ENCODE measurements at regions not wholly inside any gene's neighbourhood (a gene's known extent, or its start where the extent isn't known, plus 50 kb on each side); places are given as distances from the start of the nearest gene placed in this dataset.

GRCh38 chr1:186535388-186536133 lies 74.6 kb upstream of the PDC start:
- TF ChIP-seq CTCF (IDR thresholded peaks at IDR 0.05) (no peak), POLR2AphosphoS5 (IDR thresholded peaks at IDR 0.05) (no peak)
